CD14-positive monocyte (primary cell): ENCODE measurements at regions not wholly inside any gene's neighbourhood (a gene's known extent, or its start where the extent isn't known, plus 50 kb on each side); places are given as distances from the start of the nearest gene placed in this dataset.

Experiments
- DNase-seq, 3 donors: peaks; one replicate each; pipeline ENCODE4 v3.0.0-alpha.2; 2011 to 2022
- H2AFZ ChIP-seq: 2 replicates; pipeline ENCODE4 v1.6.0; 2012; ENCODE audit warnings: mild to moderate bottlenecking, low read depth, low read length, inconsistent platforms; ENCODE audit not compliant: insufficient read depth, poor library complexity, severe bottlenecking
- H3K27ac ChIP-seq, 2 donors: 1 replicate in 1 of 2; 2 replicates in 1 of 2; pipeline ENCODE4 v1.5.1; 2012 to 2013; ENCODE audit warnings: low read length in 2 of 2, control low read depth in 1 of 2, inconsistent platforms in 1 of 2, low read depth in 1 of 2, mild to moderate bottlenecking in 1 of 2
- H3K27me3 ChIP-seq, 2 donors: one replicate each; pipeline versions ENCODE4 v1.6.0 to v1.6.1; 2011 to 2013; ENCODE audit warnings: low read length in 2 of 2; ENCODE audit not compliant: control insufficient read depth in 2 of 2, insufficient read depth in 2 of 2
- H3K36me3 ChIP-seq, 2 donors: replicated peaks in 1 of 2; 1 replicate in 1 of 2; 2 replicates in 1 of 2; pipeline versions ENCODE4 v1.5.1 to v1.6.1; 2012 to 2013; ENCODE audit warnings: low read length in 2 of 2, control low read depth in 1 of 2, inconsistent platforms in 1 of 2, mild to moderate bottlenecking in 1 of 2; ENCODE audit not compliant: insufficient read depth in 2 of 2, control insufficient read depth in 1 of 2
- H3K4me1 ChIP-seq, 2 donors: 1 replicate in 1 of 2; 2 replicates in 1 of 2; pipeline versions ENCODE4 v1.5.1 to v1.6.1; 2012 to 2013; ENCODE audit warnings: low read length in 2 of 2, control low read depth in 1 of 2, inconsistent platforms in 1 of 2, mild to moderate bottlenecking in 1 of 2, moderate library complexity in 1 of 2; ENCODE audit not compliant: insufficient read depth in 2 of 2, control insufficient read depth in 1 of 2
- H3K4me2 ChIP-seq: replicated peaks from 2 replicates; pipeline ENCODE3; 2012; ENCODE audit warnings: low read length, moderate library complexity, mild to moderate bottlenecking; ENCODE audit not compliant: poor library complexity, severe bottlenecking; ENCODE audit errors: extremely low read depth
- H3K4me3 ChIP-seq, 3 experiments: fragments of 200-600 bp in 1 of 3; sonication (generic) in 1 of 3; replicated peaks in 1 of 3; 1 replicate in 2 of 3; 2 replicates in 1 of 3; pipeline ENCODE4 v1.5.1; 2011 to 2013; ENCODE audit warnings: low read length in 3 of 3, mild to moderate bottlenecking in 3 of 3, control low read depth in 2 of 3, low read depth in 2 of 3, inconsistent platforms in 1 of 3, moderate library complexity in 1 of 3
- H3K79me2 ChIP-seq: 2 replicates; pipeline ENCODE4 v1.6.0; 2012; ENCODE audit warnings: mild to moderate bottlenecking, control low read depth, inconsistent platforms, low read length, moderate library complexity; ENCODE audit not compliant: insufficient read depth
- H3K9ac ChIP-seq: 2 replicates; pipeline ENCODE4 v1.6.0; 2017; ENCODE audit warnings: low read length, mild to moderate bottlenecking; ENCODE audit not compliant: insufficient read depth, poor library complexity, severe bottlenecking
- H3K9me3 ChIP-seq, 2 donors: replicated peaks in 1 of 2; 1 replicate in 1 of 2; 2 replicates in 1 of 2; pipeline versions ENCODE4 v1.5.1 to v1.6.1; 2012 to 2013; ENCODE audit warnings: low read length in 2 of 2, control low read depth in 1 of 2; ENCODE audit not compliant: control insufficient read depth in 1 of 2, insufficient read depth in 1 of 2
- H4K20me1 ChIP-seq: 2 replicates; pipeline ENCODE4 v1.6.0; 2012; ENCODE audit warnings: mild to moderate bottlenecking, low read length, control low read depth, moderate library complexity; ENCODE audit not compliant: insufficient read depth
- H3K27ac Mint-ChIP-seq, 7 donors: one replicate each; pipeline ENCODE4 v1.8.0; 2020; ENCODE audit warnings: mild to moderate bottlenecking in 7 of 7, mixed read lengths in 7 of 7, moderate library complexity in 6 of 7, inconsistent platforms in 2 of 7
- H3K27me3 Mint-ChIP-seq, 3 donors: one replicate each; pipeline ENCODE4 v1.8.0; 2021 to 2022; ENCODE audit warnings: low read depth in 3 of 3, mild to moderate bottlenecking in 3 of 3, mixed read lengths in 3 of 3, moderate library complexity in 3 of 3, inconsistent platforms in 1 of 3
- H3K36me3 Mint-ChIP-seq, 2 donors: one replicate each; pipeline ENCODE4 v1.8.0; 2020; ENCODE audit warnings: mixed read lengths in 2 of 2, inconsistent platforms in 1 of 2, mild to moderate bottlenecking in 1 of 2
- H3K4me1 Mint-ChIP-seq: one replicate; pipeline ENCODE4 v1.8.0; 2020; ENCODE audit warnings: mild to moderate bottlenecking, mixed read lengths
- H3K4me3 Mint-ChIP-seq, 2 donors: one replicate each; pipeline ENCODE4 v1.8.0; 2020; ENCODE audit warnings: mild to moderate bottlenecking in 2 of 2, mixed read lengths in 2 of 2, moderate library complexity in 1 of 2
- H3K9me3 Mint-ChIP-seq, 7 donors: one replicate each; pipeline ENCODE4 v1.8.0; 2020 to 2022; ENCODE audit warnings: mixed read lengths in 7 of 7, mild to moderate bottlenecking in 6 of 7, moderate library complexity in 6 of 7, inconsistent platforms in 2 of 7
- WGBS: methylation state at CpG from one replicate; pipeline ENCODE4 v1.1.5; 2013; ENCODE audit warnings: missing lambda C conversion rate; ENCODE audit not compliant: insufficient coverage; 5-methylcytosine and 5-hydroxymethylcytosine counted together
- intact Hi-C, 2 donors: fragments of 100-400 bp; cut with micrococcal nuclease; formaldehyde crosslinking; loops; one replicate each; pipeline versions ENCODE4 v1.15.0 to v1.15.1; 2023
- TF ChIP-seq, protein P1 (sequence below): fragments of 200-600 bp; IDR thresholded peaks from one replicate; pipeline ENCODE4 v1.8.0; 2022; ENCODE audit warnings: antibody characterized with exemption, mild to moderate bottlenecking

DNA sequence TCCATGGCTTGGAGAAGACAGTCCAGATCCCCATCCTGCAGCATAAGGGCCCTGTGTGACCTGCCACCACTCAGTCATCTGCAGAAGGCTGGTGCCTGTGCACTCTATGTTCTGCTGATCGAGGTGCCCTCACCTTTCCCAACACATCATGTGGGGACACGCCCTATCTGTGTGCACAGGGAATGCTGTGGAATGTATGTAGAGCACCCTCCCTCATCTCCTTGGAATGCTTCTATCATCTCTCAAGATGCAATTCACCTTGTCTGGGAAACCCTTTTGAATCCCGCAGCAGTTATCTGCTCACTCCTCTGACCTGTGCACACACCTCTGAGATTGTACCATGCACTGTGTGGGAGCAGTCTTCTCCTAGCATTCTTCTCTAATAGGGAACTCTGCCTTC is 207.2 kb upstream of the SSTR4 start:
- no peak overlapping the region for H2AFZ ChIP-seq
- intact Hi-C loops, result no loop called here
- no peaks in the 10 kb centered on the region for H3K4me1 ChIP-seq
- no peak overlapping the region for H3K27ac ChIP-seq
- H4K20me1 ChIP-seq, result no peaks in the 10 kb centered on the region
- no peak overlapping the region for H3K4me2 ChIP-seq
- WGBS, result 100% methylated on average over 1 of the region's 3 CpGs
- no peaks in the 10 kb centered on the region for H3K79me2 ChIP-seq
- TF ChIP-seq, protein P1, sequence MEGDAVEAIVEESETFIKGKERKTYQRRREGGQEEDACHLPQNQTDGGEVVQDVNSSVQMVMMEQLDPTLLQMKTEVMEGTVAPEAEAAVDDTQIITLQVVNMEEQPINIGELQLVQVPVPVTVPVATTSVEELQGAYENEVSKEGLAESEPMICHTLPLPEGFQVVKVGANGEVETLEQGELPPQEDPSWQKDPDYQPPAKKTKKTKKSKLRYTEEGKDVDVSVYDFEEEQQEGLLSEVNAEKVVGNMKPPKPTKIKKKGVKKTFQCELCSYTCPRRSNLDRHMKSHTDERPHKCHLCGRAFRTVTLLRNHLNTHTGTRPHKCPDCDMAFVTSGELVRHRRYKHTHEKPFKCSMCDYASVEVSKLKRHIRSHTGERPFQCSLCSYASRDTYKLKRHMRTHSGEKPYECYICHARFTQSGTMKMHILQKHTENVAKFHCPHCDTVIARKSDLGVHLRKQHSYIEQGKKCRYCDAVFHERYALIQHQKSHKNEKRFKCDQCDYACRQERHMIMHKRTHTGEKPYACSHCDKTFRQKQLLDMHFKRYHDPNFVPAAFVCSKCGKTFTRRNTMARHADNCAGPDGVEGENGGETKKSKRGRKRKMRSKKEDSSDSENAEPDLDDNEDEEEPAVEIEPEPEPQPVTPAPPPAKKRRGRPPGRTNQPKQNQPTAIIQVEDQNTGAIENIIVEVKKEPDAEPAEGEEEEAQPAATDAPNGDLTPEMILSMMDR, result no peak
- Mint-ChIP-seq H3K36me3 (no peaks in the 10 kb centered on the region), H3K4me3 (no peak overlapping the region), H3K27me3 (peaks cover 0 to 3% (median 2%) of the 10 kb centered on the region in 3 donors), H3K9me3 (peaks cover 0 to 2% (median 0%) of the 10 kb centered on the region in 7 donors), H3K27ac (no peak overlapping the region), H3K4me1 (no peaks in the 10 kb centered on the region)
- no peaks in the 10 kb centered on the region for H3K9me3 ChIP-seq
- DNase-seq, result no peak
- no peak overlapping the region for H3K9ac ChIP-seq
- no peaks in the 10 kb centered on the region for H3K27me3 ChIP-seq
- no peak overlapping the region for H3K4me3 ChIP-seq
- no peaks in the 10 kb centered on the region for H3K36me3 ChIP-seq

DNA sequence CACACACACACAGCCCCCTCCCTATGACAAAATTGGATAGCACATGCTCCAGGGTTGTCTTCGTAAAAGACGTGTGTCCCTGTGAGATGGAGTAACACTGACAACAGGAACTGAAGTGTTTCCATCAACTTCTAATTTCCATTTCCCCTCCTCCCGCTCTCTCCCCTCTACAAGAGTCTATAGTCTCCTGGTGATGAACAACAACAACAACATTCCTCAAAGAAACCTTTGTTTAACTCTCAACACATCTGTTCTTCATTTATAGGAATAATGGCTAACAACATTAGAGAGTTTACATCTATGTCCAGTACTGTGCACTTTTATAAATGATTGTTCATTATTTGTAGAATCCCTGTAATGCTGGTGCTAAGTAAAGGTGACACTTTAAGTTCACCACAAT is 205.8 kb upstream of the SSTR4 start:
- intact Hi-C loops, result no loop called here
- 100% methylated on average over 1 of the region's 3 CpGs for WGBS
- H3K36me3 ChIP-seq, result no peaks in the 10 kb centered on the region
- H3K27me3 ChIP-seq, result no peaks in the 10 kb centered on the region
- no peak overlapping the region for H3K4me3 ChIP-seq
- no peak for DNase-seq
- no peak overlapping the region for H3K27ac ChIP-seq
- no peaks in the 10 kb centered on the region for H3K36me3 Mint-ChIP-seq
- H4K20me1 ChIP-seq, result no peaks in the 10 kb centered on the region
- no peaks in the 10 kb centered on the region for H3K9me3 ChIP-seq
- H3K4me1 Mint-ChIP-seq, result no peaks in the 10 kb centered on the region
- H3K27ac Mint-ChIP-seq, result no peak overlapping the region
- no peaks in the 10 kb centered on the region for H3K79me2 ChIP-seq
- no peak overlapping the region for H2AFZ ChIP-seq
- peaks cover 0 to 7% (median 2%) of the 10 kb centered on the region in 3 donors for H3K27me3 Mint-ChIP-seq
- no peaks in the 10 kb centered on the region for H3K4me1 ChIP-seq
- TF ChIP-seq, protein P1, result no peak
- no peak overlapping the region for H3K4me3 Mint-ChIP-seq
- no peak overlapping the region for H3K9ac ChIP-seq
- H3K4me2 ChIP-seq, result no peak overlapping the region
- peaks cover 0 to 2% (median 0%) of the 10 kb centered on the region in 7 donors for H3K9me3 Mint-ChIP-seq
